Caco-2 (cell line): ENCODE measurements at regions not wholly inside any gene's neighbourhood (a gene's known extent, or its start where the extent isn't known, plus 50 kb on each side); places are given as distances from the start of the nearest gene placed in this dataset.

Experiments
- BruUV-seq: library from RNA; stranded (reverse); fragments of 400-500 nt; replicated peaks from 2 replicates; lab custom pipeline; 2021; lab: Mats Ljungman, UMichigan
- CTCF ChIA-PET: fragments of 300-600 bp; sonication (Branson Sonifier 250); formaldehyde crosslinking; loops from one replicate; lab custom pipeline; 2022; ENCODE audit warnings: antibody characterized with exemption; lab: Charles Lee
- POLR2A ChIA-PET: fragments of 300-600 bp; sonication (Branson Sonifier 250); formaldehyde crosslinking; loops from one replicate; lab custom pipeline; 2022; ENCODE audit warnings: antibody characterized with exemption; lab: Charles Lee
- DNase-seq, 2 experiments: peaks; one replicate each; pipeline versions ENCODE4 v3.0.0 to v3.0.0-alpha.2; 2020 to 2022
- H3K27me3 ChIP-seq: replicated peaks from 2 replicates; pipeline ENCODE4 v1.6.0; 2011; ENCODE audit warnings: low read length; ENCODE audit not compliant: control insufficient read depth, insufficient read depth
- H3K36me3 ChIP-seq: 2 replicates; pipeline ENCODE4 v1.5.1; 2011; ENCODE audit warnings: low read length; ENCODE audit not compliant: control insufficient read depth, insufficient read depth
- H3K4me1 ChIP-seq: fragments of 250-450 bp; sonication (Bioruptor Pico); 2 replicates; pipeline ENCODE4 v1.5.1; 2020; ENCODE audit warnings: mild to moderate bottlenecking
- H3K4me3 ChIP-seq: 2 replicates; pipeline ENCODE4 v1.5.1; 2011; ENCODE audit warnings: low read depth, mild to moderate bottlenecking, control low read depth, low read length
- H3K9me3 ChIP-seq: fragments of 250-450 bp; sonication (Bioruptor Pico); 2 replicates; pipeline ENCODE4 v1.5.1; 2020; ENCODE audit warnings: mild to moderate bottlenecking, moderate library complexity
- H3K27ac Mint-ChIP-seq: one replicate; pipeline ENCODE4 v1.8.0; 2022; ENCODE audit warnings: mixed read lengths; ENCODE audit not compliant: unreplicated experiment
- H3K27me3 Mint-ChIP-seq: one replicate; pipeline ENCODE4 v1.8.0; 2022; ENCODE audit warnings: mixed read lengths; ENCODE audit not compliant: insufficient read depth, unreplicated experiment
- H3K36me3 Mint-ChIP-seq: one replicate; pipeline ENCODE4 v1.8.0; 2022; ENCODE audit warnings: mild to moderate bottlenecking, mixed read lengths; ENCODE audit not compliant: insufficient read depth, unreplicated experiment
- H3K4me1 Mint-ChIP-seq: one replicate; pipeline ENCODE4 v1.8.0; 2022; ENCODE audit warnings: low read depth, mixed read lengths; ENCODE audit not compliant: unreplicated experiment
- H3K4me3 Mint-ChIP-seq: one replicate; pipeline ENCODE4 v1.8.0; 2022; ENCODE audit warnings: mild to moderate bottlenecking, moderate library complexity, mixed read lengths; ENCODE audit not compliant: unreplicated experiment
- H3K9me3 Mint-ChIP-seq: one replicate; pipeline ENCODE4 v1.8.0; 2022; ENCODE audit warnings: mixed read lengths; ENCODE audit not compliant: unreplicated experiment
- CTCF ChIP-seq, 2 experiments: fragments of 200-600 bp in 1 of 2; IDR thresholded peaks; 1 replicate in 1 of 2; 2 replicates in 1 of 2; pipeline versions ENCODE4 v1.5.1 to v1.8.0; 2011 to 2022; ENCODE audit warnings: antibody characterized with exemption in 1 of 2, control low read depth in 1 of 2, inconsistent platforms in 1 of 2, low read depth in 1 of 2, low read length in 1 of 2, mild to moderate bottlenecking in 1 of 2, moderate library complexity in 1 of 2; ENCODE audit not compliant: insufficient read depth in 1 of 2, severe bottlenecking in 1 of 2, unreplicated experiment in 1 of 2
- intact Hi-C: fragments of 100-400 bp; cut with micrococcal nuclease; formaldehyde crosslinking; loops from one replicate; pipeline ENCODE4 v1.10.0; 2022; ENCODE audit not compliant: unreplicated experiment

GRCh38 chr13:80428349-80429096, 87.6 kb upstream of the SPRY2 start:
- Histone ChIP-seq H3K36me3 (no peaks in the 10 kb centered on the region), H3K4me1 (0 out of 2 replicates have a peak, but pooled peaks cover 8% of the 10 kb centered on the region), H3K27me3 (no peaks in the 10 kb centered on the region), H3K4me3 (no peak overlapping the region), H3K9me3 (peaks cover 7% of the 10 kb centered on the region)
- TF ChIP-seq CTCF (IDR thresholded peaks at IDR 0.05; ENCODE audit: insufficient read depth in 1 of 2, low read depth in 1 of 2, low read length in 1 of 2, severe bottlenecking in 1 of 2, unreplicated experiment in 1 of 2), result no peak
- Mint-ChIP-seq H3K27ac (no peak overlapping the region), H3K27me3 (peaks cover 2% of the 10 kb centered on the region), H3K4me1 (no peaks in the 10 kb centered on the region), H3K4me3 (no peak overlapping the region), H3K9me3 (peaks cover 14% of the 10 kb centered on the region), H3K36me3 (no peaks in the 10 kb centered on the region)
- CTCF ChIA-PET, result no interaction called here
- POLR2A ChIA-PET, result no interaction called here
- intact Hi-C loops, result no loop called here
- BruUV-seq, result no TSS peak
- DNase-seq, result no peak

- H3K27me3 Mint-ChIP-seq, result peaks cover 2% of the 10 kb centered on the region
- H3K4me1 Mint-ChIP-seq, result no peaks in the 10 kb centered on the region
- intact Hi-C loops, result no loop called here
Observed at GRCh38 chr13:80419416-80419815, 78.5 kb upstream of the SPRY2 start.

GRCh38 chr13:80413611-80414010, 72.7 kb upstream of the SPRY2 start:
- no peak for DNase-seq
- Histone ChIP-seq H3K36me3 (no peaks in the 10 kb centered on the region), H3K27me3 (no peaks in the 10 kb centered on the region), H3K4me1 (no peaks in the 10 kb centered on the region), H3K9me3 (no peaks in the 10 kb centered on the region), H3K4me3 (no peak overlapping the region)
- ChIA-PET POLR2A (no interaction called here), CTCF (no interaction called here)
- no peaks in the 10 kb centered on the region for H3K36me3 Mint-ChIP-seq
- no peaks in the 10 kb centered on the region for H3K27me3 Mint-ChIP-seq
- H3K4me3 Mint-ChIP-seq, result no peak overlapping the region
- H3K27ac Mint-ChIP-seq, result no peak overlapping the region
- no peaks in the 10 kb centered on the region for H3K9me3 Mint-ChIP-seq
- TF ChIP-seq CTCF (IDR thresholded peaks at IDR 0.05; ENCODE audit: insufficient read depth in 1 of 2, low read depth in 1 of 2, low read length in 1 of 2, severe bottlenecking in 1 of 2, unreplicated experiment in 1 of 2), result no peak
- intact Hi-C loops, result no loop called here
- no peaks in the 10 kb centered on the region for H3K4me1 Mint-ChIP-seq
- no TSS peak for BruUV-seq

More at GRCh38 chr13:80419416-80419815, 78.5 kb upstream of the SPRY2 start:
- Histone ChIP-seq H3K27me3 (no peaks in the 10 kb centered on the region), H3K9me3 (peaks cover 9% of the 10 kb centered on the region), H3K36me3 (no peaks in the 10 kb centered on the region), H3K4me3 (no peak overlapping the region), H3K4me1 (no peaks in the 10 kb centered on the region; the same call in 1 of the 2 replicates)
- CTCF ChIA-PET, result no interaction called here
- BruUV-seq, result no TSS peak
- no peak overlapping the region for H3K4me3 Mint-ChIP-seq
- peaks cover 3% of the 10 kb centered on the region for H3K9me3 Mint-ChIP-seq
- H3K36me3 Mint-ChIP-seq, result no peaks in the 10 kb centered on the region
- no peak for DNase-seq
- no peak for TF ChIP-seq CTCF (IDR thresholded peaks at IDR 0.05; ENCODE audit: insufficient read depth in 1 of 2, low read depth in 1 of 2, low read length in 1 of 2, severe bottlenecking in 1 of 2, unreplicated experiment in 1 of 2)
- H3K27ac Mint-ChIP-seq, result no peak overlapping the region
- POLR2A ChIA-PET, result no interaction called here
